ENCODE measurements at regions not wholly inside any gene's neighbourhood (a gene's known extent, or its start where the extent isn't known, plus 50 kb on each side); places are given as distances from the start of the nearest gene placed in this dataset.

- no peak for DNase-seq
Measured at GRCh38 chr21:39105341-39105765, 77.9 kb downstream of the PSMG1 start.

- no peak for DNase-seq
Measured at GRCh38 chr21:39104911-39105310, 78.3 kb downstream of the PSMG1 start.

- DNase-seq = no peak
Measured at GRCh38 chr21:39103689-39104088, 79.6 kb downstream of the PSMG1 start.

- DNase-seq = no peak
Measured at GRCh38 chr21:39099859-39100258, 83.4 kb downstream of the PSMG1 start.

- DNase-seq = no peak
Measured at GRCh38 chr21:39098696-39099200, 84.5 kb downstream of the PSMG1 start.

- DNase-seq = no peak
Measured at GRCh38 chr21:39097981-39098380, 85.3 kb downstream of the PSMG1 start.

- no peak for DNase-seq
Measured at GRCh38 chr21:39097335-39097861, 85.9 kb downstream of the PSMG1 start.

GRCh38 chr21:39096754-39097153, 86.5 kb downstream of the PSMG1 start:
- no peak for DNase-seq

- no peak for DNase-seq
Measured at GRCh38 chr21:39095681-39096080, 87.6 kb downstream of the PSMG1 start.

GRCh38 chr21:39094847-39095579, 88.2 kb downstream of the PSMG1 start:
- no peak for DNase-seq

GRCh38 chr21:39094087-39094780, 89.0 kb downstream of the PSMG1 start:
- no peak for DNase-seq

- no peak for DNase-seq
Measured at GRCh38 chr21:39093526-39093925, 89.7 kb downstream of the PSMG1 start.

GRCh38 chr21:39088831-39089380, 94.3 kb downstream of the PSMG1 start:
- DNase-seq = no peak

- no peak for DNase-seq
Measured at GRCh38 chr21:39088031-39088370, 95.2 kb downstream of the PSMG1 start.

GRCh38 chr21:39087238-39088030, 95.8 kb downstream of the PSMG1 start:
- no peak for DNase-seq

- no peak for DNase-seq
Measured at GRCh38 chr21:39086547-39086946, 96.7 kb downstream of the PSMG1 start.

GRCh38 chr21:39085843-39086405, 97.3 kb downstream of the PSMG1 start:
- no peak for DNase-seq

- DNase-seq = no peak
Measured at GRCh38 chr21:39084979-39085729, 98.1 kb downstream of the PSMG1 start.

GRCh38 chr21:39084073-39084472, 99.2 kb downstream of the PSMG1 start:
- no peak for DNase-seq

GRCh38 chr21:39083377-39084008, 99.8 kb downstream of the PSMG1 start:
- no peak for DNase-seq

GRCh38 chr21:39082656-39083376, 100.4 kb downstream of the PSMG1 start:
- DNase-seq = no peak

Measured in activated CD4-positive, alpha-beta T cell treated with anti-CD3 and anti-CD28 coated beads for 4 hours (primary cell).